ENCODE measurements at regions not wholly inside any gene's neighbourhood (a gene's known extent, or its start where the extent isn't known, plus 50 kb on each side); places are given as distances from the start of the nearest gene placed in this dataset.
"Not testable (repeated sequence)": the region's sequence is repeated elsewhere in the genome, so short reads cannot be mapped to it uniquely, and the experiment has no call there.

GRCh38 chr5:89826938-89827337 lies 582.6 kb downstream of the CETN3 start:
- in situ Hi-C loops (cut with HindIII; ENCODE audit: low sequenced_read_pairs) = no loop called here
- no peak overlapping the region for H3K4me3 ChIP-seq (ENCODE audit: low read depth, low read length)
- DNase-seq (ENCODE audit: low read depth, low spot score) = no peak
- no peak for TF ChIP-seq CTCF (IDR thresholded peaks at IDR 0.05; ENCODE audit: low read depth, low read length)

- DNase-seq (ENCODE audit: low read depth, low spot score) = no peak
- in situ Hi-C loops (cut with HindIII; ENCODE audit: low sequenced_read_pairs) = no loop called here
- no peak overlapping the region for H3K4me3 ChIP-seq (ENCODE audit: low read depth, low read length)
- TF ChIP-seq CTCF (IDR thresholded peaks at IDR 0.05; ENCODE audit: low read depth, low read length) = no peak
These were observed 586.5 kb downstream of the CETN3 start for GRCh38 chr5:89823046-89823445.

- no peak for TF ChIP-seq CTCF (IDR thresholded peaks at IDR 0.05; ENCODE audit: low read depth, low read length)
- no peak overlapping the region for H3K4me3 ChIP-seq (ENCODE audit: low read depth, low read length)
- no peak for DNase-seq (ENCODE audit: low read depth, low spot score)
- in situ Hi-C loops (cut with HindIII; ENCODE audit: low sequenced_read_pairs) = no loop called here
These were observed 591.7 kb downstream of the CETN3 start for GRCh38 chr5:89817841-89818240.

- no peak for TF ChIP-seq CTCF (IDR thresholded peaks at IDR 0.05; ENCODE audit: low read depth, low read length)
- in situ Hi-C loops (cut with HindIII; ENCODE audit: low sequenced_read_pairs) = no loop called here
- no peak for DNase-seq (ENCODE audit: low read depth, low spot score)
- H3K4me3 ChIP-seq (ENCODE audit: low read depth, low read length) = no peak overlapping the region
These were observed 593.5 kb downstream of the CETN3 start for GRCh38 chr5:89816038-89816437.

- DNase-seq (ENCODE audit: low read depth, low spot score); in situ Hi-C loops (cut with HindIII; ENCODE audit: low sequenced_read_pairs); H3K4me3 ChIP-seq (ENCODE audit: low read depth, low read length): not testable (repeated sequence)
These were observed 608.8 kb downstream of the CETN3 start for GRCh38 chr5:89800735-89801134.

GRCh38 chr5:89794504-89794903 lies 615.1 kb downstream of the CETN3 start:
- in situ Hi-C loops (cut with HindIII; ENCODE audit: low sequenced_read_pairs); H3K4me3 ChIP-seq (ENCODE audit: low read depth, low read length); DNase-seq (ENCODE audit: low read depth, low spot score): not testable (repeated sequence)

- DNase-seq (ENCODE audit: low read depth, low spot score); in situ Hi-C loops (cut with HindIII; ENCODE audit: low sequenced_read_pairs); H3K4me3 ChIP-seq (ENCODE audit: low read depth, low read length): not testable (repeated sequence)
These were observed 629.8 kb downstream of the CETN3 start for GRCh38 chr5:89779734-89780133.

- no peak overlapping the region for H3K4me3 ChIP-seq (ENCODE audit: low read depth, low read length)
- in situ Hi-C loops (cut with HindIII; ENCODE audit: low sequenced_read_pairs) = no loop called here
- DNase-seq (ENCODE audit: low read depth, low spot score) = no peak
- no peak for TF ChIP-seq CTCF (IDR thresholded peaks at IDR 0.05; ENCODE audit: low read depth, low read length)
These were observed 631.8 kb downstream of the CETN3 start for GRCh38 chr5:89777758-89778157.
